ENCODE measurements at regions not wholly inside any gene's neighbourhood (a gene's known extent, or its start where the extent isn't known, plus 50 kb on each side); places are given as distances from the start of the nearest gene placed in this dataset.

- intact Hi-C loops (cut with DNase I), result no loop called here
- 75 to 77% methylated on average over 1 of the region's 1 CpG for WGBS, 2 donors
Measured at GRCh38 chr3:18494251-18494650, 69.1 kb upstream of the SATB1 start.

DNA sequence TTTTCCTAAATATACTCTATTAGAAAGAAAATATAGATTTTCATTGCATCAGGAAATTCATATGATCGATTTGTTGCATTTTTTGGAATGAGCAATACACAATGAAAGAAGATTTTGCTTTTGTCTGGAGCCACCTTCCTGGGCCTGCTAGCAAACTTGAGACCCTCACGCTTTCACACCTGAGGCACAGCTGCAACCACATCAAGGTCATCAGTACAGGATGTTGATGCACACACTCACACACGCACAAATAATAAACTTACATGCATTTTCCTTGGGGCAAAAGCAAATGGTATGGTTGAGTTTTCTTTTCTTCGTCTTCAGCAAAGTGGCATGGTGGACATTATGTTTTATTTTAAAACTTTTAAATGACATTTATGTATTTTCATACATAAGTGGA lies 64.8 kb upstream of the SATB1 start:
- TF ChIP-seq POLR2A (IDR thresholded peaks at IDR 0.05) (no peak), CTCF (IDR thresholded peaks at IDR 0.05) (no peak)
- H3K4me1 ChIP-seq, result no peaks in the 10 kb centered on the region
- no peak overlapping the region for H3K4me3 ChIP-seq
- no peak for DNase-seq
- H3K9me3 ChIP-seq, result no peaks in the 10 kb centered on the region
- no peak overlapping the region for H3K27ac ChIP-seq
- no peaks in the 10 kb centered on the region for H3K27me3 ChIP-seq
- intact Hi-C loops (cut with DNase I), result no loop called here
- no peaks in the 10 kb centered on the region for H3K36me3 ChIP-seq
- WGBS, 2 donors, result 85 to 86% methylated on average over 4 of the region's 4 CpGs

More at GRCh38 chr3:18494251-18494650, 69.1 kb upstream of the SATB1 start:
- TF ChIP-seq CTCF (IDR thresholded peaks at IDR 0.05) (no peak), POLR2A (IDR thresholded peaks at IDR 0.05) (no peak)
- Histone ChIP-seq H3K27me3 (no peaks in the 10 kb centered on the region), H3K4me3 (no peak overlapping the region), H3K9me3 (no peaks in the 10 kb centered on the region), H3K27ac (no peak overlapping the region), H3K36me3 (no peaks in the 10 kb centered on the region), H3K4me1 (no peaks in the 10 kb centered on the region)
- no peak for DNase-seq

DNA sequence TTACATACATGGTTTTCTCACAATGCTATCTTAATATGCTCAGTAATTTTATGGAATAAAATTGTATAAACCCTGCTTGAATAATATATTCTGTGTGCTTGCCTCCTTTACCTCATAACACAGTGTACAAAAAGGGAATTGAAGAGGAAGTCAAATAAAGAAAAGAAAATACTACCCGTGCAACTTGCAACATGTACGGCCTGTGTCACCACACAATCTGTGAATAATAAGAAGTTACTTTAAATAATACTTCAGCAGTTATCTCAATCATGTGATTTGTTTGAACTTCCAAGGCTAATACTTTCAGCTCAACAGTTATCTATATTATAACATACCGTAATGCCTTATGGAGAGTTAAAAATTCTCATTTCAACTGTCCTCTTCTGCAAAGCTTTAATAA lies 58.1 kb upstream of the SATB1 start:
- intact Hi-C loops (cut with DNase I), result no loop called here
- DNase-seq, result no peak
- TF ChIP-seq POLR2A (IDR thresholded peaks at IDR 0.05), result no peak
- no peak for TF ChIP-seq CTCF (IDR thresholded peaks at IDR 0.05)
- Histone ChIP-seq H3K27me3 (no peaks in the 10 kb centered on the region), H3K4me1 (no peaks in the 10 kb centered on the region), H3K4me3 (no peak overlapping the region), H3K27ac (no peak overlapping the region), H3K36me3 (no peaks in the 10 kb centered on the region), H3K9me3 (no peaks in the 10 kb centered on the region)
- WGBS, 2 donors, result 66 to 79% methylated on average over 3 of the region's 3 CpGs

- H3K27ac ChIP-seq, result no peak overlapping the region
- intact Hi-C loops (cut with DNase I), result no loop called here
- 48 to 50% methylated on average over 4 of the region's 4 CpGs for WGBS, 2 donors
- no peak for TF ChIP-seq POLR2A (IDR thresholded peaks at IDR 0.05)
- no peaks in the 10 kb centered on the region for H3K36me3 ChIP-seq
- DNase-seq, result no peak
- H3K4me1 ChIP-seq, result no peaks in the 10 kb centered on the region
- no peaks in the 10 kb centered on the region for H3K9me3 ChIP-seq
- no peak overlapping the region for H3K4me3 ChIP-seq
- no peaks in the 10 kb centered on the region for H3K27me3 ChIP-seq
Measured at GRCh38 chr3:18481946-18482548, 56.9 kb upstream of the SATB1 start.

- H3K27me3 ChIP-seq, result no peaks in the 10 kb centered on the region
- TF ChIP-seq CTCF (IDR thresholded peaks at IDR 0.05) (no peak), POLR2A (IDR thresholded peaks at IDR 0.05) (no peak)
- H3K4me3 ChIP-seq, result no peak overlapping the region
- no peak for DNase-seq
- intact Hi-C loops (cut with DNase I), result no loop called here
- 41 to 46% methylated on average over 4 of the region's 4 CpGs for WGBS, 2 donors
- no peak overlapping the region for H3K27ac ChIP-seq
- no peaks in the 10 kb centered on the region for H3K36me3 ChIP-seq
- H3K4me1 ChIP-seq, result no peaks in the 10 kb centered on the region
- no peaks in the 10 kb centered on the region for H3K9me3 ChIP-seq
Measured at GRCh38 chr3:18477620-18478019, 52.5 kb upstream of the SATB1 start.

Small RNAs in the stretch of these regions (small RNA-seq; reads per million reads assigned to genes)
- 0 reads per million in 4 donors for gene RNU6-138P

All from esophagus squamous epithelium (tissue), 5 donors.